ENCODE measurements at regions not wholly inside any gene's neighbourhood (a gene's known extent, or its start where the extent isn't known, plus 50 kb on each side); places are given as distances from the start of the nearest gene placed in this dataset.

DNA sequence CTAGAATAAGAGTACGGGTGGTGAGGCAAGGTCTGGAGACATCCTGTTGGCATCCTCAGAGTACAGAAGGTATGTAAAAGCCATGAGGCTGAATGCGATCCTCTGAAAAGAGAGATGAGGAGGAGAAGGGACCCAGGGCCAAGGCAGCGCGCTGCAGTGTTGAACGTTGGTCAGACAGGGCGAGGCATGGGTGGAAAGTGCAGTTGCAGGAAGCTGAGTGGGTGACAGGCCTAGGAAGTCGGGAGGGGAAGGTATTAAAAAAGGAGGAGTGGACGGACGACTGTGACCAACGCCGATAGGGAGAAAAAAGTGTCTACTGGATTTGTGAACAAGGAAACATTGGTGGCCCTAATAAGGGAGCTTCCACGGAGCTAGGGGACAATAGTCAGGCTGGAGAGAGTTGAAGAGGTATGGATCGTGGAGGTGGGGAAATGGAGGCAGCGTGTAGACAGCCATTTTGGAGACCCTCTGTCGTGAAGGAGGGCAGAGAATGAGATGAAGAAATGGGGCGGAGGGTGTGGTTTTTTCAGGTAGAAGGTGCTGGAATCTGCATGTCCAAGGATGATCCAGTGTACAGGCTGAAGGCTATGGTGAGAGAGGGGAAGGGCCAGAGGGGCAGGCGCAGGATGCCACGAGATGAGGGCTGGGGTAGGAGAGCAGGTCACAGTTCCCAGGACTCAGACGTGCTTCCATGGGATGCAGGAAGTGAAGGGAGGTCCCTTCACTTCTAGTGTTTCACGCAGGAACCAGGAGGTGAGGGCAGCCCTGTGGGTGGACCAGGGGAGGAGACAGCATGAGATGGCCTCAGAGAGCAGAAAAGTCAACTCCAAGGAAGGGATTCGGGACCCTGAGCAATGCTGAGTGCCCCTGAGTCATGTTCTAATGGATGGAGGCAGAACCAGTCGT, 115.9 kb downstream of the ASB7 start:
- Histone ChIP-seq H3K9me3 (ENCODE audit: control insufficient read depth in 3 of 3, low read length in 3 of 3) (no peaks in the 10 kb centered on the region), H3K9ac (ENCODE audit: low read depth in 1 of 3, low read length in 3 of 3) (no peak overlapping the region), H3K4me1 (ENCODE audit: control insufficient read depth in 3 of 3, insufficient read depth in 3 of 3, low read length in 3 of 3) (peaks cover 10 to 23% (median 20%) of the 10 kb centered on the region in 3 donors), H3K27ac (ENCODE audit: low read depth, low read length) (no peak overlapping the region), H3K36me3 (ENCODE audit: control insufficient read depth in 3 of 3, insufficient read depth in 3 of 3, low read length in 3 of 3) (no peaks in the 10 kb centered on the region), H3K27me3 (ENCODE audit: control insufficient read depth in 3 of 3, insufficient read depth in 3 of 3, low read length in 3 of 3) (peaks cover 0 to 13% (median 0%) of the 10 kb centered on the region in 3 donors), H3K4me3 (ENCODE audit: low read length in 3 of 3) (no peak overlapping the region)

DNA sequence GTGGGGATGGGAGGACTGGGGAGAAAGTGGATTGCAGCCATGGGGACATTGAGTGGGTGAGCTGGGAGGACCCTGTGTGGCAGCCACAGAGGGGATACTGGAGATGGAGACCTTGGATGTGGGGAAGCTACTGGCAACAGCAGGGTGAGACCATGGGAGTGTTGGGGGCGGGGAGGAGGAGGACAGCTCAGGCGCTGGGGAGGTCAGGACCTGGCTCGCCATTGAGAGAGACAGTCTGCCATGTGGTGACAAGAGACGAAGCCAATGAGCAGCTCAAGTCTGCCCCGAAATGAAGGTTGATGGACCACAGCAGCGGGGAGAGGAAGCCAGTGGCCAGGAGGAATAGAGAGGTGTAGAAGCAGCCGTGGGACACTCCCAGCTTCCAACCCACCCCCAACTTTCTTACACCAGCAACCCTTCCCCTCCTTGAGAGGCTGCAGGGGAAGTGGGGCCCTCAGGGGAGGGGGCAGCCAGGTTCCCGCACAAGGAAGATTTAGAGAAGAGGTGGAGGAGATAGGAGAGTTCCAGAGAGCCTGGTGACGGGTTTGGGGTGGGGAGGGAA, 118.1 kb downstream of the ASB7 start:
- Histone ChIP-seq H3K4me1 (ENCODE audit: control insufficient read depth in 3 of 3, insufficient read depth in 3 of 3, low read length in 3 of 3) (peaks cover 11 to 24% (median 20%) of the 10 kb centered on the region in 3 donors), H3K4me3 (ENCODE audit: low read length in 3 of 3) (no peak overlapping the region), H3K27me3 (ENCODE audit: control insufficient read depth in 3 of 3, insufficient read depth in 3 of 3, low read length in 3 of 3) (peaks cover 0 to 8% (median 0%) of the 10 kb centered on the region in 3 donors), H3K9ac (ENCODE audit: low read depth in 1 of 3, low read length in 3 of 3) (no peak overlapping the region), H3K36me3 (ENCODE audit: control insufficient read depth in 3 of 3, insufficient read depth in 3 of 3, low read length in 3 of 3) (no peaks in the 10 kb centered on the region), H3K27ac (ENCODE audit: low read depth, low read length) (peak overlapping the region; percentile 80), H3K9me3 (ENCODE audit: control insufficient read depth in 3 of 3, low read length in 3 of 3) (no peaks in the 10 kb centered on the region)

DNA sequence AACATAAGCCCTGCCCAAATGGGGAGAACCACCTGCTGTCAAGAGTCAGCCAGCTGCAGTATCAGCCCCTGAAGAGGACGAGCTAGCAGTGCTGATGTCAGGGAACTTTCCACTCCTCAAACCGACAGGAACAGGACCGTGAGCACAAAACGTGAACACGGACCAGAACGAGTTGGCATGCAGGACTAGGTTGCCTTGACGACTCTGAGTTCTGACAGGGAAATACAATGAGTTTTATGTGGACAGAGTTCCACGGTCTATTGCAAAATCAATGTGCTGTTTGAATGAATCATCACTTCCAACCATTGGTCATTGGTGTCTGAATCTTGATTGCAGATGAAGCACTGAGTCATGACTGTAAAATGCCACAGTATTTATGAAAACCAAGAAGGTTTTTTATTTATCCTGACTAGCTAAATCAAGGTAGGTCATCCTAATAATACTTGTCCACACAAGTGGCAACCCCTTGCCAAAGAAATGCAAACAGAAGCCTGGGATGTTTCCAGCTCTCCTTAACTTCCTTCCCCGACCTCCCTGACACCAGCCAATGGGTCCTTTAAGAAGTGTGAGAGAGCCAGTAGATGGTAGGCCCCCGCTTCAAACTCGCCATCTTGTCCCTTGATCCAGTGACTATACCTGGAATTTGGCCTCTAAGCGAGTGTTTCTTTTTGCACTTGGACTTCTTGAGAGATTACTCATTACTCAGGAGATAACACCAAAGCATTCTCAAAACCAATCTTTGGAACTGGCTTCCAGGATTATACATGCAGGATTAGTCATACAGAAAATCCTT, 119.6 kb downstream of the ASB7 start:
- H3K9ac ChIP-seq (ENCODE audit: low read depth in 1 of 3, low read length in 3 of 3): peak overlapping the region in 1 of 3 donors; percentile 25
- peaks cover 0 to 8% (median 0%) of the 10 kb centered on the region in 3 donors for H3K27me3 ChIP-seq (ENCODE audit: control insufficient read depth in 3 of 3, insufficient read depth in 3 of 3, low read length in 3 of 3)
- H3K36me3 ChIP-seq (ENCODE audit: control insufficient read depth in 3 of 3, insufficient read depth in 3 of 3, low read length in 3 of 3): no peaks in the 10 kb centered on the region
- no peak overlapping the region for H3K4me3 ChIP-seq (ENCODE audit: low read length in 3 of 3)
- peaks cover 10 to 15% (median 13%) of the 10 kb centered on the region in 3 donors for H3K4me1 ChIP-seq (ENCODE audit: control insufficient read depth in 3 of 3, insufficient read depth in 3 of 3, low read length in 3 of 3)
- peak overlapping the region; percentile 80 for H3K27ac ChIP-seq (ENCODE audit: low read depth, low read length)
- H3K9me3 ChIP-seq (ENCODE audit: control insufficient read depth in 3 of 3, low read length in 3 of 3): no peaks in the 10 kb centered on the region

DNA sequence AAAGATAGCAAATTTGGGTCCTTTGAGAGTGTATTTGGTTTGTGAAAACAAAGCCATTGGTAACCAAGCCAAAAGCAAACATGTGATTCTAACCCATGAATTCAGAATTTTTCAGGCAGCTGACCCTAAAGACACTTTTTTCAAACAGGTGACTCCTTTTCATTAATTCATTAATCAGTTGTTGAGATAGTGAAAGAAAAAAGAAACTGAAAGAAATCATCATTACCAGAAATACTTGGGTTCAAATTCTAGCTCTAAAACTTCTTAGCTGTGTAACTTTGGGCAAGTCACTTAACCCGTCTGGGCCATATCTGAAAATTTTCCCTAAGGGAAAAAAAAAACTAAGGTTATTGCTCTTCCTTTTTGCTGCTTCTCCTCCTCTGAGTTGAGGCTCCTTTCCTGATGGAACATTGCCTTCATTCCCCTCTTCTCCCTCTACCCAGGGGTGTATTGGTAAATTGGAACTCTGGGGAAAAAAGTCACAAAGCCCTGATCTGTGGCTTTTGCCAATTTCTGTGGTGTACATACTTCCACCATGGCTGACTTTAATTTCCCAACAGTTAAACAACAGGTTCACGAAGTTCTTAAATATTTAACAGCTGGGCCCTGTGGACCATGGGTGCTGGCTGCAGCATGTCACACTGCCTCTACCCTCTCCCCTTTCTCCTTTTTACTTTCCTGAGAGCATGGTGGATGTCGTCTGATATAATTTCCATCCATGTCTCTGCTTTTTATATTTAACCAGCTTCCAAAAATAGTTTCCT, 120.3 kb downstream of the ASB7 start:
- H3K27me3 ChIP-seq (ENCODE audit: control insufficient read depth in 3 of 3, insufficient read depth in 3 of 3, low read length in 3 of 3): peaks cover 0 to 11% (median 0%) of the 10 kb centered on the region in 3 donors
- peak overlapping the region; percentile 80 for H3K27ac ChIP-seq (ENCODE audit: low read depth, low read length)
- H3K9me3 ChIP-seq (ENCODE audit: control insufficient read depth in 3 of 3, low read length in 3 of 3): no peaks in the 10 kb centered on the region
- H3K4me1 ChIP-seq (ENCODE audit: control insufficient read depth in 3 of 3, insufficient read depth in 3 of 3, low read length in 3 of 3): peaks cover 10 to 15% (median 13%) of the 10 kb centered on the region in 3 donors
- no peaks in the 10 kb centered on the region for H3K36me3 ChIP-seq (ENCODE audit: control insufficient read depth in 3 of 3, insufficient read depth in 3 of 3, low read length in 3 of 3)
- H3K4me3 ChIP-seq (ENCODE audit: low read length in 3 of 3): no peak overlapping the region
- no peak overlapping the region for H3K9ac ChIP-seq (ENCODE audit: low read depth in 1 of 3, low read length in 3 of 3)

DNA sequence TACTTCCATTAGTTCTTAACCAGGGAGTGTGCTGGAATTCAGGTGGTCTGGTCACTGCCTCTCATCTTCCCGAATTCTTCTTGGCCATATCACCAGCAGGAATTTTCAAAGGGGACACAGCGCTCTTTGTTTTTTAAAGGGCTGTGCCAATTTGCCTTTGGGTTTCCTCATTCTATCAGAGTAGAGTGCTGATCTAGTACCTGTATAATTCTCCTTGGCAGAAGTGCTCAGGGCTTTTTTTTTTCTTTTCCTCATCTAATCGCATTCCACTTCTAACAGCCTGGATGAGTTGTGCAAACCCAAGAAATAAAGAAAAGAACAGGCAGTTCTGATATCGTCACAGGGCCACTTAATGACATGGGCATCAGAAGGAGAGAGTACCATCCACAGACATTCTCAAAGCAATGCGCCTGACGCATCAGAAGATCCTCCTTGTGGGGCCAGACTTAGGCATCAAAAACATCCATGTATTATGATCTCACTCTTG, 121.0 kb downstream of the ASB7 start:
- Histone ChIP-seq H3K27me3 (ENCODE audit: control insufficient read depth in 3 of 3, insufficient read depth in 3 of 3, low read length in 3 of 3) (peaks cover 0 to 11% (median 0%) of the 10 kb centered on the region in 3 donors), H3K27ac (ENCODE audit: low read depth, low read length) (no peak overlapping the region), H3K9ac (ENCODE audit: low read depth in 1 of 3, low read length in 3 of 3) (no peak overlapping the region), H3K4me1 (ENCODE audit: control insufficient read depth in 3 of 3, insufficient read depth in 3 of 3, low read length in 3 of 3) (peaks cover 10 to 15% (median 13%) of the 10 kb centered on the region in 3 donors), H3K36me3 (ENCODE audit: control insufficient read depth in 3 of 3, insufficient read depth in 3 of 3, low read length in 3 of 3) (no peaks in the 10 kb centered on the region), H3K9me3 (ENCODE audit: control insufficient read depth in 3 of 3, low read length in 3 of 3) (no peaks in the 10 kb centered on the region), H3K4me3 (ENCODE audit: low read length in 3 of 3) (no peak overlapping the region)

DNA sequence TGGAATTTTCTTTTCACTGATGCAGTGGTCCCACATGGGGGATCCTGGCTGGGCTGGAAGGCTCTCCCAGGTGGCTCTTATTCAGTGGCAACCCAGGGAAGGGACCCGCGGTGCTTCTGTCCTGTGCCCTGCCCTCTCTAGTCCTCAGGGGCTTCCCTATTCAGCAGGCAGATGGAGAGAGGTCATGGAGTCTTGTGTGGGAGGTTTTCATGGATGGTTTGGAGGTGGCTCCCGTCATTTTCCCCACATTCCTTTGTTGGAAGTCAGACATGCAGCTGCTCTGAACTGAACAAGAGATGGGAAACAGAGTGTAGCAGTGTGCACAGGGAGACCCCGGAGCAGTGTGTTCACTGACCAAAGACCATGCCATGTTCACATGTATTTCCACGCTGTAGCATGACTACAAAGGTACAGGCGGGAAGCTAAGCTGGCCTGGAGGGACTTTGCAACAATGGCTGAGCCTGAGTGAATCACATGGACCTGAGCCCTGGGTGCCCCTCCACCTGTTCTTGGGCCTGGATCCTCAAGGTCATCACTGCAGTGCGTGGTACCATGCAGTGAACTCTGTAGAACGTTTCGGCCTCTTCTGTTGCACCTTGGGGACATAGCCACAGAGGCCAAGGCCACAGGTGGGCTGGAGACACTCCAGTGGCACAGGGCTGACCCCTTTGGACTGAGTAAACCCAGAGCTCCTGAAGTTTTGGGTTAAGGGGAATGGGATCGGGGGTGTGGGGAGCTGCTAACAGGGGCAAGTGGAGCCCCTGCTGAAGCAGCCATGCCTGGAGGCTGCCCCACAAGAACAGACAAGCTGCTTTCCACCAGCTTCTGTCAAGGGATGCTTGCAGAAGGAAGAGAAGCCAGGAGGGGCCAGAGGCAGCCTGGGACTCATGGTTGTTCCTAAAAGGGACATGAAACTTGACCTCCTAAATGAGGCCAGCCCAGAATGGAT, 123.0 kb downstream of the ASB7 start:
- peaks cover 9 to 15% (median 13%) of the 10 kb centered on the region in 3 donors for H3K4me1 ChIP-seq (ENCODE audit: control insufficient read depth in 3 of 3, insufficient read depth in 3 of 3, low read length in 3 of 3)
- peaks cover 0 to 14% (median 0%) of the 10 kb centered on the region in 3 donors for H3K27me3 ChIP-seq (ENCODE audit: control insufficient read depth in 3 of 3, insufficient read depth in 3 of 3, low read length in 3 of 3)
- peak overlapping the region; percentile 40 for H3K27ac ChIP-seq (ENCODE audit: low read depth, low read length)
- H3K9ac ChIP-seq (ENCODE audit: low read depth in 1 of 3, low read length in 3 of 3): no peak overlapping the region
- H3K36me3 ChIP-seq (ENCODE audit: control insufficient read depth in 3 of 3, insufficient read depth in 3 of 3, low read length in 3 of 3): no peaks in the 10 kb centered on the region
- H3K9me3 ChIP-seq (ENCODE audit: control insufficient read depth in 3 of 3, low read length in 3 of 3): no peaks in the 10 kb centered on the region
- H3K4me3 ChIP-seq (ENCODE audit: low read length in 3 of 3): no peak overlapping the region

DNA sequence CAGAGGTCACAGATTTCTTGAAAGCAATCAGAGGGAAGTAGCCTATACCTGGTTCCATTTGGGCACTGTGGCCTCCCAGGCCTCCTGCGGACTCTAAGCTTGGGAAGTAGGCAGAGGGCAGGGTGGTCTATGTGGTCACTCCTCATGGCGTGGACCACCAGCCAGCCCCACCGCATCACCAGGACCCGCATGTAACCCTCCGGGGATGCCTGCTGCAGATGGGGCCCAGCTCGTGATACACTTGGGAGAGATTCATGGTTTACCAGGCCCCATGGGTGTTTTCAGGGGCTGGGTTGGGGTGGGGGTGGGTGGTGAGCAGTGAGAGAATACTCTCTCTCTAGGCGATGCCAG, 123.7 kb downstream of the ASB7 start:
- Histone ChIP-seq H3K36me3 (ENCODE audit: control insufficient read depth in 3 of 3, insufficient read depth in 3 of 3, low read length in 3 of 3) (no peaks in the 10 kb centered on the region), H3K27me3 (ENCODE audit: control insufficient read depth in 3 of 3, insufficient read depth in 3 of 3, low read length in 3 of 3) (peaks cover 0 to 14% (median 0%) of the 10 kb centered on the region in 3 donors), H3K4me3 (ENCODE audit: low read length in 3 of 3) (no peak overlapping the region), H3K9ac (ENCODE audit: low read depth in 1 of 3, low read length in 3 of 3) (no peak overlapping the region), H3K9me3 (ENCODE audit: control insufficient read depth in 3 of 3, low read length in 3 of 3) (no peaks in the 10 kb centered on the region), H3K27ac (ENCODE audit: low read depth, low read length) (peak overlapping the region; percentile 40), H3K4me1 (ENCODE audit: control insufficient read depth in 3 of 3, insufficient read depth in 3 of 3, low read length in 3 of 3) (peaks cover 8 to 15% (median 13%) of the 10 kb centered on the region in 3 donors)

DNA sequence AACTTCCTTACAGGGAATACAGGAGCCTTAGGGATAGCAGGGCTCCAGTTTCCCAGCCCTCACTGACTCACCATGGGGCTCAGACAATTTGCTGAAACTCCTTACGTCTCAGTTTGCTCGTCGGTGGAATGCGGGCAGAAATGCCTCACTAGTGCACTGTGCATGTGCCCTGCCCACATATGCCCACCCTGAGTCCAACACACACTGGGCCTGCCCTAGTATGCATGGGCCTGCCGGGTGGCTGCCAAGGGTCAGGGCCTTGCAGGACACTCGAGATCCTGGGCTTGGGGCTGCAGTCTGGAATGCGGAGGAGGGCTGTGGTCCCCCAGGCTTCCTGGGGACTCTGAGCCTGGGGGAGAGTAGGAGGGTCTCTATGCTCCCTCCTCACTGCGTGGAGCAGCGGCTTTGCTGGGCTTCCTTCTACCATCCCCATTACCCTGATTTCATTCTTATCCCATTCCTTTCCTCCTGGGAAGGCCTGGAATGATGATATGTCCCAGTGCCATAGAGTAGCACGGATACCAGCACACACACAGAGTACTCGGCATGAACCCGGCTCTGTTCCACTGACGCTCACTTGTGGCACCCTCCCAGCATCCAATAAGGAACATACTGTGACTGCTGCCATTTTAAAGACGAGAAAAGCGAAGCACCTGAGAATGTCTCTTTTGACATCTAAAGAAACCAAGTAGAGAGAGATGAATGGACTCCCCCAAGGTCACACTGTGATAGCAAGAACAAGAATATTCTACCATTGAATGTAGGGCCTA, 124.2 kb downstream of the ASB7 start:
- Histone ChIP-seq H3K9ac (ENCODE audit: low read depth in 1 of 3, low read length in 3 of 3) (no peak overlapping the region), H3K27ac (ENCODE audit: low read depth, low read length) (no peak overlapping the region), H3K36me3 (ENCODE audit: control insufficient read depth in 3 of 3, insufficient read depth in 3 of 3, low read length in 3 of 3) (no peaks in the 10 kb centered on the region), H3K9me3 (ENCODE audit: control insufficient read depth in 3 of 3, low read length in 3 of 3) (no peaks in the 10 kb centered on the region), H3K4me3 (ENCODE audit: low read length in 3 of 3) (no peak overlapping the region), H3K27me3 (ENCODE audit: control insufficient read depth in 3 of 3, insufficient read depth in 3 of 3, low read length in 3 of 3) (peaks cover 0 to 11% (median 0%) of the 10 kb centered on the region in 3 donors), H3K4me1 (ENCODE audit: control insufficient read depth in 3 of 3, insufficient read depth in 3 of 3, low read length in 3 of 3) (peaks cover 4 to 11% (median 9%) of the 10 kb centered on the region in 3 donors)
